ENCODE measurements at regions not wholly inside any gene's neighbourhood (a gene's known extent, or its start where the extent isn't known, plus 50 kb on each side); places are given as distances from the start of the nearest gene placed in this dataset.
"Not testable (repeated sequence)": the region's sequence is repeated elsewhere in the genome, so short reads cannot be mapped to it uniquely, and the experiment has no call there.

- not testable (repeated sequence) for H3K4me2 ChIP-seq (ENCODE audit: low read length); H3K79me2 ChIP-seq (ENCODE audit: control insufficient read depth, low read length); H3K27ac ChIP-seq (ENCODE audit: low read depth, low read length); H4K20me1 ChIP-seq (ENCODE audit: control insufficient read depth, insufficient read depth, low read depth, low read length); H3K4me3 ChIP-seq (ENCODE audit: low read length); H3K4me1 ChIP-seq (ENCODE audit: control insufficient read depth, low read length); H3K9me3 ChIP-seq (ENCODE audit: control insufficient read depth, insufficient read depth, low read length); H3F3A ChIP-seq (ENCODE audit: control insufficient read depth, insufficient read depth); H3K36me3 ChIP-seq (ENCODE audit: control insufficient read depth, low read length); H3K9me2 ChIP-seq (replicated peaks; ENCODE audit: control insufficient read depth, low read length); H3K27me3 ChIP-seq (ENCODE audit: control insufficient read depth, low read length)
These were observed 339.0 kb downstream of the TYW1 start for GRCh38 chr7:67335663-67336062.

- not testable (repeated sequence) for H3K9me3 ChIP-seq (ENCODE audit: control insufficient read depth, insufficient read depth, low read length); H3K36me3 ChIP-seq (ENCODE audit: control insufficient read depth, low read length); H3K79me2 ChIP-seq (ENCODE audit: control insufficient read depth, low read length); H3K4me2 ChIP-seq (ENCODE audit: low read length); H3K9me2 ChIP-seq (replicated peaks; ENCODE audit: control insufficient read depth, low read length); H4K20me1 ChIP-seq (ENCODE audit: control insufficient read depth, insufficient read depth, low read depth, low read length); H3K4me3 ChIP-seq (ENCODE audit: low read length); H3K4me1 ChIP-seq (ENCODE audit: control insufficient read depth, low read length); H3K27me3 ChIP-seq (ENCODE audit: control insufficient read depth, low read length); H3K27ac ChIP-seq (ENCODE audit: low read depth, low read length); H3F3A ChIP-seq (ENCODE audit: control insufficient read depth, insufficient read depth)
These were observed 341.9 kb downstream of the TYW1 start for GRCh38 chr7:67338545-67338944.

- Histone ChIP-seq H3K79me2 (ENCODE audit: control insufficient read depth, low read length) (no peaks in the 10 kb centered on the region), H3K4me2 (ENCODE audit: low read length) (no peak overlapping the region), H3K9me2 (replicated peaks; ENCODE audit: control insufficient read depth, low read length) (no peaks in the 10 kb centered on the region), H4K20me1 (ENCODE audit: control insufficient read depth, insufficient read depth, low read depth, low read length) (no peaks in the 10 kb centered on the region), H3K4me3 (ENCODE audit: low read length) (no peak overlapping the region), H3K27me3 (ENCODE audit: control insufficient read depth, low read length) (no peaks in the 10 kb centered on the region), H3K36me3 (ENCODE audit: control insufficient read depth, low read length) (no peaks in the 10 kb centered on the region), H3K27ac (ENCODE audit: low read depth, low read length) (no peak overlapping the region), H3F3A (ENCODE audit: control insufficient read depth, insufficient read depth) (no peaks in the 10 kb centered on the region), H3K4me1 (ENCODE audit: control insufficient read depth, low read length) (peaks cover 3% of the 10 kb centered on the region; the same call in 1 of the 2 replicates), H3K9me3 (ENCODE audit: control insufficient read depth, insufficient read depth, low read length) (no peaks in the 10 kb centered on the region)
- no peak for TF ChIP-seq EZH2phosphoT487 (IDR thresholded peaks at IDR 0.05; ENCODE audit: borderline replicate concordance, low read length)
- TF ChIP-seq CTCF (IDR thresholded peaks at IDR 0.05; ENCODE audit: low read depth, low read length, poor library complexity, severe bottlenecking), result no peak
These were observed 344.6 kb downstream of the TYW1 start for GRCh38 chr7:67341153-67341768.

GRCh38 chr7:67343114-67343513, 346.5 kb downstream of the TYW1 start:
- no peak overlapping the region for H3K4me2 ChIP-seq (ENCODE audit: low read length)
- peaks cover 3% of the 10 kb centered on the region; the same call in 1 of the 2 replicates for H3K4me1 ChIP-seq (ENCODE audit: control insufficient read depth, low read length)
- H3K27me3 ChIP-seq (ENCODE audit: control insufficient read depth, low read length), result no peaks in the 10 kb centered on the region
- H3K36me3 ChIP-seq (ENCODE audit: control insufficient read depth, low read length), result no peaks in the 10 kb centered on the region
- H3K4me3 ChIP-seq (ENCODE audit: low read length), result no peak overlapping the region
- no peaks in the 10 kb centered on the region for H4K20me1 ChIP-seq (ENCODE audit: control insufficient read depth, insufficient read depth, low read depth, low read length)
- H3K9me3 ChIP-seq (ENCODE audit: control insufficient read depth, insufficient read depth, low read length), result no peaks in the 10 kb centered on the region
- no peak for TF ChIP-seq CTCF (IDR thresholded peaks at IDR 0.05; ENCODE audit: low read depth, low read length, poor library complexity, severe bottlenecking)
- no peak for TF ChIP-seq EZH2phosphoT487 (IDR thresholded peaks at IDR 0.05; ENCODE audit: borderline replicate concordance, low read length)
- H3K79me2 ChIP-seq (ENCODE audit: control insufficient read depth, low read length), result no peaks in the 10 kb centered on the region
- H3K9me2 ChIP-seq (replicated peaks; ENCODE audit: control insufficient read depth, low read length), result no peaks in the 10 kb centered on the region
- H3F3A ChIP-seq (ENCODE audit: control insufficient read depth, insufficient read depth), result no peaks in the 10 kb centered on the region
- H3K27ac ChIP-seq (ENCODE audit: low read depth, low read length), result no peak overlapping the region

Data from DOHH2 (cell line).